ENCODE measurements at regions not wholly inside any gene's neighbourhood (a gene's known extent, or its start where the extent isn't known, plus 50 kb on each side); places are given as distances from the start of the nearest gene placed in this dataset.

DNA sequence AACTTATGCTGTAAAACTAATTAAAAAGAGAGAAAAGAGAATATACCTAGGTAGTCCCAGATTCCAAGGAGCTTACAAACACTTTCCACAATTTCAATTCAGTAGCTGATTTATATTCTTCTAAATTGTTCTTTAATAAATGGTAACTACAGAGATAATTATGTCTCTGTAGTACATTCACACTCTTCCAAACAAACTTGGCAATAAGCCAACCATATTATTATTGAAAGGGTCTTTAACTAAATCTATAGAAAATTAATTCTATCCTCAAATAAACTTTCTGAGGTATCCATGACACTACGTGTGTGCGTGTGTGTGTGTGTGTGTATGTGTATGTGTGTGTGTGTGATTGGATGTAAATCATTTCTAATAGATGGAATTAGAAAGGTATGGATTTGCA lies 217.4 kb upstream of the EYS start:
- FAIRE-seq = no peak
- H3K4me1 ChIP-seq = no peaks in the 10 kb centered on the region

DNA sequence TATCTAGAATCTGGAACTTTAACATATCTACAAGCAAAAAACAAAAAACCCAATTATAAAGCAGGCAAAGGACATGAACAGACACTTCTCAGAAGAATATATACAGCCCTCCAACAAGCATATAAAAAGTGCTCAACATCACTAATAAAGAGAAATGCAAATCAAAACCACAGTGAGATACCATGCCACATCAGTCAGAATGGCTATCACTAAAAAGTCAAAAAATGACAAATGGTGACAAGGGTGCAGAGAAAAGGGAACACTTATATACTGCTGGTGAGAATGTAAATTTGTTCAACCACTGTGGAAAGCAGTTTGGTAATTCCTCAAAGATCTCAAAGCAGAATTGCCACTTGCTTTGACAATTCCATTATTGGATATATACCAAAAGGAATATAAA lies 215.0 kb upstream of the EYS start:
- POLR2A ChIA-PET = no interaction called here
- ATAC-seq (no peak), FAIRE-seq (no peak), DNase-seq (ENCODE audit: low read depth in 1 of 2, low spot score in 1 of 2) (no peak)
- no peak overlapping the region for H3K4me3 ChIP-seq
- TF ChIP-seq ESRRA (IDR thresholded peaks at IDR 0.05; ENCODE audit: borderline replicate concordance, low read length) (no peak), NR3C1 (IDR thresholded peaks at IDR 0.05) (no peak), NPAS2 (CRISPR knock-in tag; IDR thresholded peaks at IDR 0.05; ENCODE audit: borderline replicate concordance) (no peak), TFCP2L1 (CRISPR knock-in tag; IDR thresholded peaks at IDR 0.05) (no peak), CEBPB (IDR thresholded peaks at IDR 0.05) (no peak), FOXS1 (CRISPR knock-in tag; IDR thresholded peaks at IDR 0.05) (no peak), JUN (IDR thresholded peaks at IDR 0.05) (no peak), POLR2AphosphoS2 (conservative IDR thresholded peaks at IDR 0.05; ENCODE audit: low read length) (no peak), NFE2L2 (conservative IDR thresholded peaks at IDR 0.05; ENCODE audit: low read length) (no peak), RCOR1 (IDR thresholded peaks at IDR 0.05; ENCODE audit: low read depth, low read length) (no peak), TP53 (CRISPR knock-in tag; IDR thresholded peaks at IDR 0.05) (no peak), CHD4 (IDR thresholded peaks at IDR 0.05; ENCODE audit: borderline replicate concordance) (no peak), KDM1A (IDR thresholded peaks at IDR 0.05; ENCODE audit: low read depth) (no peak), ZNF302 (CRISPR knock-in tag; IDR thresholded peaks at IDR 0.05) (no peak), CHD2 (IDR thresholded peaks at IDR 0.05; ENCODE audit: low read length, partially characterized antibody) (no peak)
- TF ChIP-seq, protein P1, sequence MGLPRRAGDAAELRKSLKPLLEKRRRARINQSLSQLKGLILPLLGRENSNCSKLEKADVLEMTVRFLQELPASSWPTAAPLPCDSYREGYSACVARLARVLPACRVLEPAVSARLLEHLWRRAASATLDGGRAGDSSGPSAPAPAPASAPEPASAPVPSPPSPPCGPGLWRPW (IDR thresholded peaks at IDR 0.05) = no peak
- TF ChIP-seq, protein P2, sequence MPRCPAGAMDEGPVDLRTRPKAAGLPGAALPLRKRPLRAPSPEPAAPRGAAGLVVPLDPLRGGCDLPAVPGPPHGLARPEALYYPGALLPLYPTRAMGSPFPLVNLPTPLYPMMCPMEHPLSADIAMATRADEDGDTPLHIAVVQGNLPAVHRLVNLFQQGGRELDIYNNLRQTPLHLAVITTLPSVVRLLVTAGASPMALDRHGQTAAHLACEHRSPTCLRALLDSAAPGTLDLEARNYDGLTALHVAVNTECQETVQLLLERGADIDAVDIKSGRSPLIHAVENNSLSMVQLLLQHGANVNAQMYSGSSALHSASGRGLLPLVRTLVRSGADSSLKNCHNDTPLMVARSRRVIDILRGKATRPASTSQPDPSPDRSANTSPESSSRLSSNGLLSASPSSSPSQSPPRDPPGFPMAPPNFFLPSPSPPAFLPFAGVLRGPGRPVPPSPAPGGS (IDR thresholded peaks at IDR 0.05) = no peak
- TF ChIP-seq, protein P3, sequence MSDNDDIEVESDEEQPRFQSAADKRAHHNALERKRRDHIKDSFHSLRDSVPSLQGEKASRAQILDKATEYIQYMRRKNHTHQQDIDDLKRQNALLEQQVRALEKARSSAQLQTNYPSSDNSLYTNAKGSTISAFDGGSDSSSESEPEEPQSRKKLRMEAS (IDR thresholded peaks at IDR 0.05) = no peak
- TF ChIP-seq, protein P4, sequence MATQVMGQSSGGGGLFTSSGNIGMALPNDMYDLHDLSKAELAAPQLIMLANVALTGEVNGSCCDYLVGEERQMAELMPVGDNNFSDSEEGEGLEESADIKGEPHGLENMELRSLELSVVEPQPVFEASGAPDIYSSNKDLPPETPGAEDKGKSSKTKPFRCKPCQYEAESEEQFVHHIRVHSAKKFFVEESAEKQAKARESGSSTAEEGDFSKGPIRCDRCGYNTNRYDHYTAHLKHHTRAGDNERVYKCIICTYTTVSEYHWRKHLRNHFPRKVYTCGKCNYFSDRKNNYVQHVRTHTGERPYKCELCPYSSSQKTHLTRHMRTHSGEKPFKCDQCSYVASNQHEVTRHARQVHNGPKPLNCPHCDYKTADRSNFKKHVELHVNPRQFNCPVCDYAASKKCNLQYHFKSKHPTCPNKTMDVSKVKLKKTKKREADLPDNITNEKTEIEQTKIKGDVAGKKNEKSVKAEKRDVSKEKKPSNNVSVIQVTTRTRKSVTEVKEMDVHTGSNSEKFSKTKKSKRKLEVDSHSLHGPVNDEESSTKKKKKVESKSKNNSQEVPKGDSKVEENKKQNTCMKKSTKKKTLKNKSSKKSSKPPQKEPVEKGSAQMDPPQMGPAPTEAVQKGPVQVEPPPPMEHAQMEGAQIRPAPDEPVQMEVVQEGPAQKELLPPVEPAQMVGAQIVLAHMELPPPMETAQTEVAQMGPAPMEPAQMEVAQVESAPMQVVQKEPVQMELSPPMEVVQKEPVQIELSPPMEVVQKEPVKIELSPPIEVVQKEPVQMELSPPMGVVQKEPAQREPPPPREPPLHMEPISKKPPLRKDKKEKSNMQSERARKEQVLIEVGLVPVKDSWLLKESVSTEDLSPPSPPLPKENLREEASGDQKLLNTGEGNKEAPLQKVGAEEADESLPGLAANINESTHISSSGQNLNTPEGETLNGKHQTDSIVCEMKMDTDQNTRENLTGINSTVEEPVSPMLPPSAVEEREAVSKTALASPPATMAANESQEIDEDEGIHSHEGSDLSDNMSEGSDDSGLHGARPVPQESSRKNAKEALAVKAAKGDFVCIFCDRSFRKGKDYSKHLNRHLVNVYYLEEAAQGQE (IDR thresholded peaks at IDR 0.05) = no peak
- H3K4me2 ChIP-seq = no peak overlapping the region
- CTCF ChIA-PET = no interaction called here
- H3K27ac ChIP-seq = no peak overlapping the region
- H3K4me1 ChIP-seq = no peaks in the 10 kb centered on the region
- H3K9me3 ChIP-seq = no peaks in the 10 kb centered on the region

More for the DNA sequence above, 217.4 kb upstream of the EYS start:
- 72% methylated on average over 2 of the region's 2 CpGs for WGBS (ENCODE audit: missing lambda C conversion rate)
- TF ChIP-seq CEBPB (IDR thresholded peaks at IDR 0.05) (no peak), CHD2 (IDR thresholded peaks at IDR 0.05; ENCODE audit: low read length, partially characterized antibody) (no peak), BHLHE40 (IDR thresholded peaks at IDR 0.05; ENCODE audit: low read depth, low read length) (no peak), FOSL2 (IDR thresholded peaks at IDR 0.05) (no peak), FOSL2 (CRISPR knock-in tag; IDR thresholded peaks at IDR 0.05) (no peak), CHD4 (IDR thresholded peaks at IDR 0.05; ENCODE audit: borderline replicate concordance) (no peak), FOXS1 (CRISPR knock-in tag; IDR thresholded peaks at IDR 0.05) (no peak), NFE2L2 (conservative IDR thresholded peaks at IDR 0.05; ENCODE audit: low read length) (no peak), SMC3 (IDR thresholded peaks at IDR 0.05) (no peak), TFCP2L1 (CRISPR knock-in tag; IDR thresholded peaks at IDR 0.05) (no peak), RFX5 (IDR thresholded peaks at IDR 0.05) (no peak), KDM5A (IDR thresholded peaks at IDR 0.05) (no peak), PHF8 (IDR thresholded peaks at IDR 0.05; ENCODE audit: borderline replicate concordance, low read depth) (no peak), NR3C1 (IDR thresholded peaks at IDR 0.05) (no peak)
- TF ChIP-seq, protein P4 (IDR thresholded peaks at IDR 0.05) = no peak
- TF ChIP-seq, protein P1 (IDR thresholded peaks at IDR 0.05) = no peak
- TF ChIP-seq, protein P5, sequence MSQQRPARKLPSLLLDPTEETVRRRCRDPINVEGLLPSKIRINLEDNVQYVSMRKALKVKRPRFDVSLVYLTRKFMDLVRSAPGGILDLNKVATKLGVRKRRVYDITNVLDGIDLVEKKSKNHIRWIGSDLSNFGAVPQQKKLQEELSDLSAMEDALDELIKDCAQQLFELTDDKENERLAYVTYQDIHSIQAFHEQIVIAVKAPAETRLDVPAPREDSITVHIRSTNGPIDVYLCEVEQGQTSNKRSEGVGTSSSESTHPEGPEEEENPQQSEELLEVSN (IDR thresholded peaks at IDR 0.05; ENCODE audit: borderline replicate concordance, low read depth) = no peak
- TF ChIP-seq, protein P3 (IDR thresholded peaks at IDR 0.05) = no peak
- DNase-seq (ENCODE audit: low read depth in 1 of 2, low spot score in 1 of 2) (no peak), ATAC-seq (no peak)
- Histone ChIP-seq H3K27ac (no peak overlapping the region), H3K4me2 (no peak overlapping the region), H3K9me3 (no peaks in the 10 kb centered on the region), H3K4me3 (no peak overlapping the region)
- ChIA-PET CTCF (no interaction called here), POLR2A (no interaction called here)

All from A549 (cell line).